Medulla oblongata (tissue), 1 donor: ENCODE measurements at regions not wholly inside any gene's neighbourhood (a gene's known extent, or its start where the extent isn't known, plus 50 kb on each side); places are given as distances from the start of the nearest gene placed in this dataset.

ENCODE experiments used
- DNase-seq: peaks from one replicate; pipeline ENCODE4 v3.0.0-alpha.2; 2015; ENCODE audit errors: extremely low spot score

GRCh38 chr9:27749838-27750237 lies 176.6 kb upstream of the C9orf72 start:
- DNase-seq, result no peak

GRCh38 chr9:27750566-27750965 lies 177.3 kb upstream of the C9orf72 start:
- no peak for DNase-seq

GRCh38 chr9:27752069-27752468 lies 178.8 kb upstream of the C9orf72 start:
- DNase-seq, result no peak

GRCh38 chr9:27755846-27756245 lies 182.6 kb upstream of the C9orf72 start:
- DNase-seq, result no peak

- DNase-seq, result no peak
These were observed 183.1 kb upstream of the C9orf72 start for GRCh38 chr9:27756418-27756817.

GRCh38 chr9:27763831-27764230 lies 190.6 kb upstream of the C9orf72 start:
- no peak for DNase-seq

GRCh38 chr9:27765266-27766072 lies 192.2 kb upstream of the C9orf72 start:
- no peak for DNase-seq

GRCh38 chr9:27766073-27766835 lies 193.0 kb upstream of the C9orf72 start:
- no peak for DNase-seq

- DNase-seq, result no peak
These were observed 195.5 kb upstream of the C9orf72 start for GRCh38 chr9:27768781-27769180.

GRCh38 chr9:27770541-27770940 lies 197.3 kb upstream of the C9orf72 start:
- DNase-seq, result no peak

GRCh38 chr9:27771803-27772545 lies 198.7 kb upstream of the C9orf72 start:
- DNase-seq, result no peak

GRCh38 chr9:27784847-27785713 lies 211.8 kb upstream of the C9orf72 start:
- no peak for DNase-seq

- no peak for DNase-seq
These were observed 212.4 kb upstream of the C9orf72 start for GRCh38 chr9:27785714-27786100.

- DNase-seq, result no peak
These were observed 214.6 kb upstream of the C9orf72 start for GRCh38 chr9:27787891-27788290.

GRCh38 chr9:27791311-27791710 lies 218.0 kb upstream of the C9orf72 start:
- no peak for DNase-seq

- no peak for DNase-seq
These were observed 219.8 kb upstream of the C9orf72 start for GRCh38 chr9:27792971-27793689.

GRCh38 chr9:27799326-27799725 lies 226.0 kb upstream of the C9orf72 start:
- no peak for DNase-seq

- no peak for DNase-seq
These were observed 226.9 kb upstream of the C9orf72 start for GRCh38 chr9:27800159-27800558.

GRCh38 chr9:27800692-27801370 lies 227.6 kb upstream of the C9orf72 start:
- DNase-seq, result no peak

GRCh38 chr9:27801545-27801944 lies 228.3 kb upstream of the C9orf72 start:
- no peak for DNase-seq
